NCI-H1417 (cell line): ENCODE measurements at regions not wholly inside any gene's neighbourhood (a gene's known extent, or its start where the extent isn't known, plus 50 kb on each side); places are given as distances from the start of the nearest gene placed in this dataset.
"Not testable (repeated sequence)": the region's sequence is repeated elsewhere in the genome, so short reads cannot be mapped to it uniquely, and the experiment has no call there.

Experiments used
- DNase-seq, 3 experiments: peaks; one replicate each; lab custom pipeline; 2025; lab: John Stamatoyannopoulos, UW

- peak in 1 of 3 experiments; percentile 24 for DNase-seq
These were observed 151.6 kb downstream of the SLITRK1 start for GRCh38 chr13:83730674-83731073.

GRCh38 chr13:83722443-83722842 lies 159.8 kb downstream of the SLITRK1 start:
- no peak for DNase-seq

DNA sequence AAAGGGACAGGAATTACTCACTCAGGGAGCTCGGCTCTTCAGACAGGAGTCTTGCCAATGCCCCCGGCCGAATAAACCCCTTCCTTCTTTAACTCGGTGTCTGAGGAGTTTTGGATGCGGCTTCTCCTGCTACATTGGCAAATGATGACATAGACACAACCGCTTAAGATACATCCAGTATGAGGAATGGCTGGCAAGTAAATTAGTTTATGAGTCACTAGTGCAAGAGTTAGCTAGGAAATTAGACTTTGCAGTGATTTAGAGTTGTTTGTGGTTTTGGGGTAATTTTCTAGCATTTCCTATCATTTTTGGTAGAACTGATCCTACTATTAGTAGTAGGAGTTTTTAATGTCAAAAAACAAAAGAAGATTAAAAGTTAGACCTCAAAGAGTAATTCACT lies 166.2 kb downstream of the SLITRK1 start:
- no peak for DNase-seq

- DNase-seq = no peak
These were observed 168.0 kb downstream of the SLITRK1 start for GRCh38 chr13:83714236-83714635.

DNA sequence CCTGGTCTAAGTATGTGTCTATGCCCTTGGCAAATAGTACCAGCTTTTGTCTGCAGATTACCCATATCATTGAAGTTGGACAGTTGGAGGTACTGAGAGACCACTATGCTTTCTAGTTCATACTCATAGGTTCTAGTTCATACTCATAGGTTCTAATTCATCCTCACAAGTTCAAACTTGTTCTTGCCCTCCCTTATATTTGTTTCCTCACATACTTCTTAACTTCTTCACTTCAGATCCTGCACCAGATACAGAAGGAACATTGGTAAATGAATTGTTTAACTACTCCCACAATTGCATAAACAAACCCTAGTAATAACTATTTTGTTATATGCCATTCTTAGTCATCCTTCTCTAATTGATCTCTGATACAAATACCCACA lies 172.2 kb downstream of the SLITRK1 start:
- DNase-seq = no peak

DNA sequence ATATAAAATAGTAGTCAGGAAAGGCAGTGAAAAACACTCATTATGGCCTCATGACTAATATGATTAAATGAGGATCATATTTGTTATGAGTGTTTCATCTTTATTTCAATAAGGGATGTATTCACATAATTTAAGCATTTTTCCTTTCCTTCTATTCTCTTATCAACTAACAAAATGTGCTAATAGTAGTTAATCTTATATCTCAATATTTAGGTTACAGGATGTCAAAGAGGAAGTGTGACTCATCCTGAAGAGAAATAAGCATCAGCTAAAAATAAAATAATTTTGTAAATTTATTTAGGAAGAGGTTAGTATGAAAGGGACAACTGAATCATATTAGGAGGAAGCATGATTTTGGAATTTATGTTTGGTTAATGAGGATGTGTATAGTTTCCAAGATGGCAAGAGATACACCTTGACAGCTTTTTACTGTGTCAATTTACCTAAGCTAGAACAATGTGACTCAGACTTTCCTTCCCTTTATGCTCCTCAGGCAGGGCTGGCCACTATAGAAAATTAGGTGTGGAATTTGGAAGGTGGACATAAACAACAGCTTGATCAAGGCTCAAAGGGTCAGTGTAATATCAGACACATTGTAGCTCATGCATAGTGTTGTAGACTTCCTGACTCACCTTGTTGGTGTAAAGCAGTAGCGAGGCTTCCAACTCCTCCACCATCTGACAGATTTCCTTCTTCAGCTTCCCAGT lies 172.7 kb downstream of the SLITRK1 start:
- DNase-seq = no peak

- DNase-seq = no peak
These were observed 180.3 kb downstream of the SLITRK1 start for GRCh38 chr13:83702021-83702420.

GRCh38 chr13:83692800-83693199 lies 189.5 kb downstream of the SLITRK1 start:
- no peak for DNase-seq

DNA sequence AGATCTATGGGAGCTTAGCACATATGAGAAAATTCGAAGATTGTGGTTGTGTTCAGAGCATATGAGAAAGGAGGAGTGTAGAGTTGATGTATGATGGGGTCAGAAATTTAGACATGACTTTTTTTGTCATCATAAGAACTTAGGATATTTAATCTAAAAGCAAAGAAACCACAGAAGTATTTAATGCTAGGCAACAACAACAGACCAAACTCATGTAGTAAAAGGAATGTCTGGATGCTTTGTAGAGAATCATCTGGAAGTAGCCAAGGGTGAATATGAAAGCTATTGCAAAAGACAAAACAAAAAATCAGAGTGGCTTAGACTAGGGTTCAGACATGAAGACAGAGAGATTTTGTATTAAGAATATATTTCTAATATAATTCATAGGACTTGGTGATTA lies 190.3 kb downstream of the SLITRK1 start:
- DNase-seq = no peak

GRCh38 chr13:83681547-83681946 lies 200.7 kb downstream of the SLITRK1 start:
- no peak for DNase-seq

DNA sequence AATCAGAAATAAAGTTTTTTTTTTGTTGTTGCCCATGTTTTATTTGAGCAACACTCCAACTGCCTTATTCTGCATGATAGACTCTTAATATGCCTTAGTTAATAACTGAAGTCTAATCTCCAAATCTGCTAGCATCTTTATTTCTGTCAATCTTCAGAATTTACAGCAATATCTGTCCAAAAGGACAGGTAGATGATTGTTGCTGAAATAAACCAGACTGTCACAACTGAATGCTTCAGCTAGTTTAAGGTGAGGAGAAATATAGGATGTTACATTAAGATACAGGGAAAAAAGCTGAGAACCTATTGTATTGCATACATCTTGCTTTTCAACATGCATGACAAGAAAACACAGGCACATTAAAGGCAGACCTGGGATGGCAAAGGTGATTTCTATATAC lies 204.3 kb downstream of the SLITRK1 start:
- no peak for DNase-seq

- DNase-seq = no peak
These were observed 209.7 kb downstream of the SLITRK1 start for GRCh38 chr13:83672612-83673011.

DNA sequence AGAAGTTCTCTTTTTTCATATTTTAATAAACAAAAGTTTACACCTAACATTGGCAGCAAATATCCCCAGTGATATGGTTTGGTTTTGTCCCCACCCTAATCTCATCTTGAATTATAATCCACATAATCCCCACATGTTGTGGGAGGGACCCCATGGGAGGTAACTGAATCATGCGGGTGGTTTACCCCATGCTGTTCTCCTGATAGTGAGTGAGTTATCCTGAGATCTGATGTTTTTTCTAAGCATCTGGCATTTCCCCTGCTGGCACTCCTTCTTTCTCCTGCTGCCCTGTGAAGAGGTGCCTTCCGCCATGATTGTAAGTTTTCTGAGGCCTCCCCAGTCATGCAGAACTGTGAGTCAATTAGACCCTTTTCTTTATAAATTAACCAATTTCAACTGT lies 214.7 kb downstream of the SLITRK1 start:
- no peak for DNase-seq

- DNase-seq = no peak
These were observed 216.1 kb downstream of the SLITRK1 start for GRCh38 chr13:83666141-83666540.

GRCh38 chr13:83657281-83657680 lies 225.0 kb downstream of the SLITRK1 start:
- no peak for DNase-seq

DNA sequence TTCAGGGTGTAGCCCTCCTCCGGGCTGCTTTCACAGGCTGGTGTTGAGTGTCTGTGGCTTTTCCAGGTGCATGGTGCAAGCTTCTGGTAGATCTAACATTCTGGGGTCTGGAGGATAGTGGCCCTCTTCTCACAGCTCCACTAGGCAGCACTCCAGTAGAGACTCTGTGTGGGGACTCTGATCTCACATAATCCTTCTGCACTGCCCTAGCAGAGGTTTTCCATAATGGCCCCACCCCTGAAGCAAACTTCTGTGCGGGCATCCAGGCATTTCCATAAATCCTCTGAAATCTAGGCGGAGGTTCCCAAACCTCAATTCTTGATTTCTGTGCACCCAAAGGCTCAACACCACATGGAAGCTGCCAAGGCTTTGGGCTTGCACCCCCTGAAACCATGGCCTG lies 239.7 kb downstream of the SLITRK1 start:
- DNase-seq = not testable (repeated sequence)

- DNase-seq = peak in 1 of 3 experiments; percentile 10
These were observed 247.7 kb downstream of the SLITRK1 start for GRCh38 chr13:83634601-83635000.

- DNase-seq = no peak
These were observed 248.5 kb downstream of the SLITRK1 start for GRCh38 chr13:83633746-83634145.

DNA sequence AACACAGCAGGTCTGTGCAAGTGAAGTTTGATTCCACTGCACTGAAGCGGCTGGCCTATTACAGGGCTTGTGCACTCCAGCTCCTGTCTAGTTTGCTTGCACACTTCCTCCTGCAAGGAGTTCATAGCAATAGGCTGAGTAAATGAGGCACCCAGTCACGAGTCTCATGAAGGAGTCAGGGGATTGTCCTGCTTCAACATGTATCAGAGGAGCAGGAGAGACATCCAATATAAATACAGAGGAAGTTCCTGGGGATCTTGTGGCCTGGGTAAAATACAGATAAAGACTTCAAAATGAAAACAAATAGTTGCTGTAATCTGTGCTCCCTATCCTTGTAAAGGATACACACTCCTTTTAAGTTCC lies 259.9 kb downstream of the SLITRK1 start:
- no peak for DNase-seq

DNA sequence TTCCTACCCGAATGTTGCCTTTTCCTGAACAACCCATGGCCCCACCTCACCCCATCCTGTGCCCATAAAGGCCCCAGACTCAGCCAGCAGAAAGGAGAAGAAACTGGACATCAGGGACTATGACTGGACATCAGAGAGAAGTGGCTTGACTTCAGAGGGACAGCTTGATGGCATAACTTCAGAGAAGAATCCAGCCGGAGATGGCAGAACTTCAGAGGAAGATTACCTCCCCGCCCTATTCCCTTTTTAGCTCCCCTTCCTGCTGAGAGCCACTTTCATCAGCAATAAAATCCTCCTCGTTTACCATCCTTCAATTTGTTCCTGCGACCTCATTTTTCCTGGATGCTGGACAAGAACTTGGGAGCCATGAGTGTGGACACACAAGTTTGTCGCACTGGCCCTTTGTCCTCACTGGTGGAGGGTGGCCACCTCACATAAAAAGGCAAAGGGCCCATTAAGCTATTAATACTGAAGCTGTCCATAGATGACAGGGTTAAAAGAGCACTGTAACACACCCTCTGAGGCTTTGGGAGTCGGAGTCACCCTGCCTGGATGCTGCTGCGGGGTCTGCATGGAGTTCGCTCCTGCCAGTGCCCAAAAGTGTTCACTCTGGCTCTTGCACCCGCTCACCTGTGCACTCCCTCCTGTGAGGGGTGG lies 260.4 kb downstream of the SLITRK1 start:
- DNase-seq = no peak

DNA sequence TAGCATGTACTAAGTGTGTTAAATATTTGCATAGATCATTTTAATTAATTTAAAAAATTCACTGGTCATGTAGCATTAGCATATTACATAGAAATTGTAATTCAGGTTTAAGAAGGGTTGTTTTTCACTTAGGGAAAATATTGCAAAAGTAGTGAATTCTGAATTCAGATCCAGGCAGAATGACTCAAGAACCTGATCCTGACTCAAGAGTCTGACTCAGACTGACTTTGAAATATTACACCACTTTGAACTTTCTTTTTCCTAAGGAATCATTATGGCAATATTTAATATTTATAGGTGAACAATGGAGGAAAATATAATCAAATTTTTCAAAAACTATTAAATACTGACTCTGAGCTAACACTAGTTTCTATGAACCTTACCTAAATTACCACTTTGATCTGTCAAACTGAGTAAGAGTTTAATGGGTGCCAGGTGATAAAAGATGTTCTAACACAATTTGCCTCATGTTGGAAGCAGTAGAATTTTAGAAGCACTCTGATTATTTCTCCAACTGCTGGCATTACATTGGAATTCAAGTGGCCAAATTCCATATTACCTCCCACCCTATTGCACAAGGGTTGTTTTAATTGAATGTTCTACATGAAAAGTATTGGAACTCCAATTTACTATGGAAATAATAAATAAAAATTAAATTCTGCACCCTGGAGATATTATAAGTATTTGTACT lies 261.6 kb downstream of the SLITRK1 start:
- DNase-seq = no peak

GRCh38 chr13:83618966-83619365 lies 263.3 kb downstream of the SLITRK1 start:
- peak in 2 of 3 experiments; percentile 14 to 63 for DNase-seq

DNA sequence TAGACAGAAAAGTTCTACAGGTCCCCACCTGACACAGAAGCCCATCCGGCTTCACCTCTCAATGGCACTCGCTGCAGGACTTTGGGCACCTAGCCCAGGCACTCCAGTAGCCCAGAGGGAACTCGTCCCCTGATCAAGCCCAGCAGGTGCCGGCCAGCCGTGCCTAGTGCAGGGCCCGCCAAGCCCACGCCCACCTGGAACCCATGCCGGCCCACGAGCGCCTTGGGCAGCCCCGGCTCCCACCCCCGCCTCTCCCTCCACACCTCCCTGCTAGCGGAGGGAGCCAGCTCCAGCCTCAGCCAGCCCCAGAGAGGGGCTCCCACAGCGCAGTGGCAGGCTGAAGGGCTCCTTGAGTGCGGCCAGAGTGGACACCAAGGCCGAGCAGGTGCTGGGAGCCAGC lies 268.8 kb downstream of the SLITRK1 start:
- DNase-seq = no peak
